SK-N-SH (cell line): ENCODE measurements at regions not wholly inside any gene's neighbourhood (a gene's known extent, or its start where the extent isn't known, plus 50 kb on each side); places are given as distances from the start of the nearest gene placed in this dataset.

Experiments
- EZH2phosphoT487 ChIP-seq: fragments of 200-600 bp; sonication (generic); IDR thresholded peaks from 2 replicates; pipeline ENCODE4 v1.6.1; 2017; ENCODE audit warnings: low read depth, mixed run types, mild to moderate bottlenecking, antibody characterized with exemption, moderate library complexity, borderline replicate concordance
- FOXJ3 ChIP-seq: sonication (generic); formaldehyde crosslinking; IDR thresholded peaks from 2 replicates; pipeline ENCODE4 v1.5.1; 2020; ENCODE audit warnings: mild to moderate bottlenecking, missing genetic modification reagents
- MXI1 ChIP-seq: IDR thresholded peaks from 2 replicates; pipeline ENCODE4 v1.6.1; 2012; ENCODE audit warnings: mild to moderate bottlenecking, low read depth, low read length, improper control_type of control experiment
- NFIC ChIP-seq: IDR thresholded peaks from 2 replicates; pipeline ENCODE4 v1.4.0; 2012; ENCODE audit warnings: borderline replicate concordance
- NRF1 ChIP-seq: IDR thresholded peaks from 2 replicates; pipeline ENCODE4 v1.6.1; 2012; ENCODE audit warnings: low read depth, mild to moderate bottlenecking, low read length
- SMC3 ChIP-seq: IDR thresholded peaks from 2 replicates; pipeline ENCODE4 v1.6.1; 2012; ENCODE audit warnings: low read depth, low read length, improper control_type of control experiment
- TF ChIP-seq, protein P1 (sequence below): fragments of 200-600 bp; sonication (generic); IDR thresholded peaks from 2 replicates; pipeline ENCODE4 v1.6.1; 2017; ENCODE audit warnings: antibody characterized with exemption, mild to moderate bottlenecking, moderate library complexity
- TF ChIP-seq, protein P2 (sequence below): fragments of 150-350 bp; IDR thresholded peaks from 2 replicates; pipeline ENCODE4 v1.6.1; 2017; ENCODE audit warnings: antibody characterized with exemption, low read length, low read depth, borderline replicate concordance

DNA sequence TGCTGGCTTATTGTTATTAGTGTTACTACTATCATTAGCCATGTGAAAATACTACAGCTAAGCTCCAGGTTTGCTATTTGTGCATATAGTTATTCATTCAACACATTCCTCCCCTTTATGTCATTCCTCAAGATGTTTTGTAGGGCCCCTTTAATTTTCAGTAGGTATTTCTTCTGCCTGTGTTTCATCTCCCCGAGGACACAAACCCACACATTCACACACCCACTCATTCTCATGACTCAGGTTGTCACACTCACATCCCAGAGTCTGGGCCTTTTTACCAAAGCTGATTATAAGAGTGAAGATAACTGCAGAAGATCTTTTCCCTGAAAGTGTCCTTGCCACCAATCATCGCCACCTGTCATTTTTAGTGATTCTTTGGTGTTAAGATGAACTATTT is 68.6 kb upstream of the SPOPL start:
- TF ChIP-seq, protein P1, sequence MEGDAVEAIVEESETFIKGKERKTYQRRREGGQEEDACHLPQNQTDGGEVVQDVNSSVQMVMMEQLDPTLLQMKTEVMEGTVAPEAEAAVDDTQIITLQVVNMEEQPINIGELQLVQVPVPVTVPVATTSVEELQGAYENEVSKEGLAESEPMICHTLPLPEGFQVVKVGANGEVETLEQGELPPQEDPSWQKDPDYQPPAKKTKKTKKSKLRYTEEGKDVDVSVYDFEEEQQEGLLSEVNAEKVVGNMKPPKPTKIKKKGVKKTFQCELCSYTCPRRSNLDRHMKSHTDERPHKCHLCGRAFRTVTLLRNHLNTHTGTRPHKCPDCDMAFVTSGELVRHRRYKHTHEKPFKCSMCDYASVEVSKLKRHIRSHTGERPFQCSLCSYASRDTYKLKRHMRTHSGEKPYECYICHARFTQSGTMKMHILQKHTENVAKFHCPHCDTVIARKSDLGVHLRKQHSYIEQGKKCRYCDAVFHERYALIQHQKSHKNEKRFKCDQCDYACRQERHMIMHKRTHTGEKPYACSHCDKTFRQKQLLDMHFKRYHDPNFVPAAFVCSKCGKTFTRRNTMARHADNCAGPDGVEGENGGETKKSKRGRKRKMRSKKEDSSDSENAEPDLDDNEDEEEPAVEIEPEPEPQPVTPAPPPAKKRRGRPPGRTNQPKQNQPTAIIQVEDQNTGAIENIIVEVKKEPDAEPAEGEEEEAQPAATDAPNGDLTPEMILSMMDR = no peak
- no peak for TF ChIP-seq NFIC
- no peak for TF ChIP-seq FOXJ3 (CRISPR knock-in tag)
- no peak for TF ChIP-seq NRF1
- no peak for TF ChIP-seq SMC3
- no peak for TF ChIP-seq EZH2phosphoT487
- TF ChIP-seq, protein P2, sequence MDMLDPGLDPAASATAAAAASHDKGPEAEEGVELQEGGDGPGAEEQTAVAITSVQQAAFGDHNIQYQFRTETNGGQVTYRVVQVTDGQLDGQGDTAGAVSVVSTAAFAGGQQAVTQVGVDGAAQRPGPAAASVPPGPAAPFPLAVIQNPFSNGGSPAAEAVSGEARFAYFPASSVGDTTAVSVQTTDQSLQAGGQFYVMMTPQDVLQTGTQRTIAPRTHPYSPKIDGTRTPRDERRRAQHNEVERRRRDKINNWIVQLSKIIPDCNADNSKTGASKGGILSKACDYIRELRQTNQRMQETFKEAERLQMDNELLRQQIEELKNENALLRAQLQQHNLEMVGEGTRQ = no peak
- TF ChIP-seq MXI1 = no peak
